ENCODE measurements at regions not wholly inside any gene's neighbourhood (a gene's known extent, or its start where the extent isn't known, plus 50 kb on each side); places are given as distances from the start of the nearest gene placed in this dataset.

DNA sequence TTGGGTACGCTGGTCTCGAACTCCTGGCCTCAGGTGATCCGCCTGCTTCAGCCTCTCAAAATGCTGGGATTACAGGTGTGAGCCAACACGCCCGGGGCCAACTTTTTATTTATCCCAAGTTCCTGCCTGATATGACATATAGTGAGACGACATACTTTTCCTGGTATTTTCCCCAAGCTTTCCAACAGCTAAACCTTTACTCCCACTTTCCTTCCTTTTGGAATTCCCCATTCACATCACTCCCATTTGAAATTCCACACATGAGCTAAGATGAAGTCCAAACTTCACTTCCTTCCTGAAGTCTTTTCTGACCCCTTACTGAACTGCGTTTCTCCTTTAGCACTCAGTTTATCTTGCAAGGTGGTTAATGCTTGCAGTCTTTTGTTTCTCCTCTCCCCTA, 64.1 kb downstream of the S1PR1 start:
- no peak overlapping the region for H3K4me3 ChIP-seq (ENCODE audit: low read depth, low read length)
- TF ChIP-seq, protein P1, sequence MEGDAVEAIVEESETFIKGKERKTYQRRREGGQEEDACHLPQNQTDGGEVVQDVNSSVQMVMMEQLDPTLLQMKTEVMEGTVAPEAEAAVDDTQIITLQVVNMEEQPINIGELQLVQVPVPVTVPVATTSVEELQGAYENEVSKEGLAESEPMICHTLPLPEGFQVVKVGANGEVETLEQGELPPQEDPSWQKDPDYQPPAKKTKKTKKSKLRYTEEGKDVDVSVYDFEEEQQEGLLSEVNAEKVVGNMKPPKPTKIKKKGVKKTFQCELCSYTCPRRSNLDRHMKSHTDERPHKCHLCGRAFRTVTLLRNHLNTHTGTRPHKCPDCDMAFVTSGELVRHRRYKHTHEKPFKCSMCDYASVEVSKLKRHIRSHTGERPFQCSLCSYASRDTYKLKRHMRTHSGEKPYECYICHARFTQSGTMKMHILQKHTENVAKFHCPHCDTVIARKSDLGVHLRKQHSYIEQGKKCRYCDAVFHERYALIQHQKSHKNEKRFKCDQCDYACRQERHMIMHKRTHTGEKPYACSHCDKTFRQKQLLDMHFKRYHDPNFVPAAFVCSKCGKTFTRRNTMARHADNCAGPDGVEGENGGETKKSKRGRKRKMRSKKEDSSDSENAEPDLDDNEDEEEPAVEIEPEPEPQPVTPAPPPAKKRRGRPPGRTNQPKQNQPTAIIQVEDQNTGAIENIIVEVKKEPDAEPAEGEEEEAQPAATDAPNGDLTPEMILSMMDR (IDR thresholded peaks at IDR 0.05; ENCODE audit: low read depth, low read length), result no peak

- TF ChIP-seq, protein P1 (IDR thresholded peaks at IDR 0.05; ENCODE audit: low read depth, low read length), result no peak
- no peak overlapping the region for H3K4me3 ChIP-seq (ENCODE audit: low read depth, low read length)
These were observed 64.7 kb downstream of the S1PR1 start for GRCh38 chr1:101301446-101302057.

DNA sequence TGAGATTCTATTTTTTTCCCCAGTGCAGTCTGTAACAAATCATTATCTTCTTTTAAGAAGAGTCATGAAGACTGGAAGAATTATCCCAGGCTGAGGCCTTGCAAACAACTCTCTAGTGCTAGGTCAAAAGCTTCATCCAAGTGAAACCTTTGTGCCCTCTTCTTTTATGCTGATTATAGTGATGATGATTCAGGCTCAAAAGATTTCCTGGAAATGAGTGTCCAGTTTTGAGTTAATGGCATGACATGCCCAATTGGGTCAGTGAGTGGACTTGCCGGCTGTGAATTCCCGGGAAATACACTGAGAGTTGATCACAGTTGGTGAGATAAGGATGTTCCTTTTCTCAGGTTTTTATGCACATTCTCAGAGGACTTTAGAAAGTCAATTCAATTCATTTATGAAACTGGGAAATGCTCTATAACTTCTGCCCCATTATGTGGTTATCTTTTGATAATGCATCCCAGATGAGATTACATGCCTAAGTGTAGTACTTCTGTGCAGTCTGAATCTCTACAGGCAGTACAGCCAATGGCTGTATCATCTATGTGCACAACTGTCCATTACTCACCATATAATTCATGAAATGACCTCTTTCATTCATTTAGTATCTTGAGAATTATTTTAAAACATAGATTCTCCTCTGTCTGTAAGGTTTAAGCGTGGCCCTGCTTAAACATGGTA, 66.2 kb downstream of the S1PR1 start:
- TF ChIP-seq, protein P1 (IDR thresholded peaks at IDR 0.05; ENCODE audit: low read depth, low read length), result no peak
- no peak overlapping the region for H3K4me3 ChIP-seq (ENCODE audit: low read depth, low read length)

- H3K4me3 ChIP-seq (ENCODE audit: low read depth, low read length), result no peak overlapping the region
- TF ChIP-seq, protein P1 (IDR thresholded peaks at IDR 0.05; ENCODE audit: low read depth, low read length), result no peak
These were observed 71.3 kb downstream of the S1PR1 start for GRCh38 chr1:101307985-101308689.

GRCh38 chr1:101308935-101309333, 72.1 kb downstream of the S1PR1 start:
- TF ChIP-seq, protein P1 (IDR thresholded peaks at IDR 0.05; ENCODE audit: low read depth, low read length), result no peak
- no peak overlapping the region for H3K4me3 ChIP-seq (ENCODE audit: low read depth, low read length)

DNA sequence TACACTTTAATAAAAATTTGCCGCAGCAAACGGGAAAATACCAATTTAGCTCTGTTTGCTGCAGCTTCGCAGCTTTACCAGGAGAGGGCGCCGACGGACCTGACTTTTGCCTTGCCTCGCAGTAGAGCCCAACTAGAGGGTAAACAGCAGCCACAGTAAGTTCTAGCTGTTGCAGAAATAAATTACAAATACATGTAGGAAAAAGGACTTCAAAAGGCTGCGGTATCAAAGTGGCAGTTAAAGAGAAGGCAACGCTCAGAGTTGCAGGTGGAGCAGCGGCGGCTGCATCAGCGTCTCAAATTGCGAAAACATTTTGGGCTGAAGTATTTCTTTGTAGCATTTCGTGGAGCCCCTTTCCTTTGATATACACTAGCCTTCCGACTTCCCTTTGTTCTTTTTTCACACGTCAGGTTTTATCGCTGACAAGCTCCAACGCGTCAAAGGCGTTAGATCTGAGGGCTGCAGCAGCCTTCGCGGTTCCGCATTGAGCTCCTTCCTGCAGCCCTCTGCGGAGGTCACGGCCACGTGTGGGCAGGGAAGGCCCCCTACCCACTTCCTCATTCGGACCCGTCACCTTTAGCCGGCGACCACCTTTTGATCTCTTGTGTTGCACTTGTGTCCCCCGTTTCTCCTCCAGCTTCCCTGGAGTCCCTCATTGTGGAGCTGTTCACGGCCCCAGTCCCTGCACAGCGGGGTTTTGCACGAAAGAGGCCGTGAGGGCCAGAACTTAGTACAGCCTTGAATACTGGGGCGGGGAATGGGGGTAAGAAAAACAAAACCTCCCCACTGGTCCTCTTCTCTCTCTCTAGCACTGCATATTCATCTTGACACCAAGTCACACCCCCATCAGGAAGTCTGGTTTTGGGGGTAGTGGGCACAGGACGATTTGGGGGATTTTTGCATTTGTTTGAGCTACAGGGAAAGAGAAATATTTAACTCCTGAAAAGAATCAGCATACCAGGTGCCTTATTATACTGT, 72.8 kb downstream of the S1PR1 start:
- peak overlapping the region; percentile 30; the same call in 1 of the 2 replicates for H3K4me3 ChIP-seq (ENCODE audit: low read depth, low read length)
- TF ChIP-seq, protein P1 (IDR thresholded peaks at IDR 0.05; ENCODE audit: low read depth, low read length), result peak; percentile 94

All from WI38 (cell line).